ENCODE measurements at regions not wholly inside any gene's neighbourhood (a gene's known extent, or its start where the extent isn't known, plus 50 kb on each side); places are given as distances from the start of the nearest gene placed in this dataset.

DNA sequence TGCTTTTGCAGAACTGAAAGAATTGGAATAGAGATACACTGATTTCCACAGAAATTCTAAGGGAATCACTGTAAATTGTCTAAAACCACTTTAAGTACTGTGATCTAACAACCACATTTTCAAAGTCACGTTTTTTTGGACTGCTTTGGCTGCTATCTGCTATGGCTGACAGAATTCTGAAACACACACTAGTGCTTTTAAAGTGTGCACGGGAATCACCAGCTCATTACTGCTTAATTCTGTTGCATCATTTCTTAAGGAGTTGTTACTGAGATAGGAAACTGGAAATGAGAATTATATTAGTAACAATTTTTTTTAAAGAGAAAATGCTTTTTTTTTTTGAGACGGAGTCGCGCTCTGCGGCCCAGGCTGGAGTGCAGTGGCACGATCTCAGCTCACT is 716.5 kb upstream of the NRSN1 start:
- intact Hi-C loops (cut with micrococcal nuclease), result no loop called here
- Histone ChIP-seq H3K4me3 (replicated peaks in 1 of 2; ENCODE audit: low read depth in 1 of 2, low read length in 2 of 2) (no peak overlapping the region), H3K79me2 (ENCODE audit: insufficient read depth, low read length) (no peaks in the 10 kb centered on the region), H3K27ac (ENCODE audit: low read depth, low read length) (no peak overlapping the region), H3K9me3 (ENCODE audit: control insufficient read depth in 1 of 2, insufficient read depth in 1 of 2, low read depth in 1 of 2, low read length in 2 of 2) (no peaks in the 10 kb centered on the region; a peak in 1 of 4 replicates), H3K27me3 (ENCODE audit: insufficient read depth, low read length) (no peaks in the 10 kb centered on the region), H3K4me1 (ENCODE audit: control insufficient read depth in 1 of 2, insufficient read depth in 2 of 2, low read length in 2 of 2) (no peaks in the 10 kb centered on the region), H2AFZ (ENCODE audit: low read depth, low read length, poor library complexity, severe bottlenecking) (no peak overlapping the region), H3K9me2 (ENCODE audit: insufficient read depth) (no peaks in the 10 kb centered on the region), H3K4me2 (ENCODE audit: low read length) (no peak overlapping the region), H3K9ac (ENCODE audit: low read length) (no peak overlapping the region), H4K20me1 (ENCODE audit: insufficient read depth) (no peaks in the 10 kb centered on the region), H3K36me3 (ENCODE audit: control insufficient read depth in 1 of 2, insufficient read depth in 2 of 2, low read length in 2 of 2) (no peaks in the 10 kb centered on the region)
- CTCF ChIA-PET, result no interaction called here
- DNase-seq (ENCODE audit: low read depth, low spot score) (no peak), ATAC-seq (no peak)
- no TSS peak for BruUV-seq (replicated peaks)
- no peak for TF ChIP-seq ELF1 (IDR thresholded peaks at IDR 0.05; ENCODE audit: borderline replicate concordance, low read depth)
- no peak for TF ChIP-seq POLR2AphosphoS5 (IDR thresholded peaks at IDR 0.05; ENCODE audit: low read depth, low read length)
- TF ChIP-seq, protein P1, sequence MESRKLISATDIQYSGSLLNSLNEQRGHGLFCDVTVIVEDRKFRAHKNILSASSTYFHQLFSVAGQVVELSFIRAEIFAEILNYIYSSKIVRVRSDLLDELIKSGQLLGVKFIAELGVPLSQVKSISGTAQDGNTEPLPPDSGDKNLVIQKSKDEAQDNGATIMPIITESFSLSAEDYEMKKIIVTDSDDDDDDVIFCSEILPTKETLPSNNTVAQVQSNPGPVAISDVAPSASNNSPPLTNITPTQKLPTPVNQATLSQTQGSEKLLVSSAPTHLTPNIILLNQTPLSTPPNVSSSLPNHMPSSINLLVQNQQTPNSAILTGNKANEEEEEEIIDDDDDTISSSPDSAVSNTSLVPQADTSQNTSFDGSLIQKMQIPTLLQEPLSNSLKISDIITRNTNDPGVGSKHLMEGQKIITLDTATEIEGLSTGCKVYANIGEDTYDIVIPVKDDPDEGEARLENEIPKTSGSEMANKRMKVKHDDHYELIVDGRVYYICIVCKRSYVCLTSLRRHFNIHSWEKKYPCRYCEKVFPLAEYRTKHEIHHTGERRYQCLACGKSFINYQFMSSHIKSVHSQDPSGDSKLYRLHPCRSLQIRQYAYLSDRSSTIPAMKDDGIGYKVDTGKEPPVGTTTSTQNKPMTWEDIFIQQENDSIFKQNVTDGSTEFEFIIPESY (IDR thresholded peaks at IDR 0.05; ENCODE audit: extremely low read depth, insufficient replicate concordance, low read length), result no peak
- no peak for TF ChIP-seq ZNF274 (IDR thresholded peaks at IDR 0.05; ENCODE audit: low read depth, low read length)
- RAD21 ChIA-PET (ENCODE audit: low non-redundant PET in 1 of 2, low total read pairs in 2 of 2, uncharacterized antibody in 2 of 2, unreplicated experiment in 2 of 2), result no interaction called here
- POLR2A ChIA-PET, result no interaction called here

DNA sequence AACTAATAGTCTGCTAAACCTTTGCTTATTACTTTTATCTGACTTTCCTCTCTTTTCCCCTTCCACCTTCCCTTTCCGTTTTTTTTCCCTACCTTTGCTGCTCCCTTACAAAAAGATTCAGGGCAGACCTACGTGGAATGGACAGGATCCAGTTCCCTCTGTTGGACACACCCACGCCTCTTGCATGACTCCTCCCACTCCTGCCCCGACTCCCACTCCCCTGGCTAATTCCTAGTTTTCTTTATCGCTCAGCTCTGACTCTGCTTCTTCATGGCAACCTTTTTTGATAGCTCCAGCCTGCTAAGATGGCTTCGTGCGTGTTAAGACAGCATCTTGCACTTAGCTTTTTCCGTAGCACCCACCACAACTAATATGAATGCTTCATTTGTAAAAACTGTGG is 715.6 kb upstream of the NRSN1 start:
- no peaks in the 10 kb centered on the region for H4K20me1 ChIP-seq (ENCODE audit: insufficient read depth)
- H3K27me3 ChIP-seq (ENCODE audit: insufficient read depth, low read length), result no peaks in the 10 kb centered on the region
- H3K79me2 ChIP-seq (ENCODE audit: insufficient read depth, low read length), result no peaks in the 10 kb centered on the region
- no peak for ATAC-seq
- ChIA-PET POLR2A (no interaction called here), CTCF (no interaction called here), RAD21 (ENCODE audit: low non-redundant PET in 1 of 2, low total read pairs in 2 of 2, uncharacterized antibody in 2 of 2, unreplicated experiment in 2 of 2) (no interaction called here)
- H3K4me3 ChIP-seq (replicated peaks in 1 of 2; ENCODE audit: low read depth in 1 of 2, low read length in 2 of 2), result no peak overlapping the region
- no peak overlapping the region for H3K9ac ChIP-seq (ENCODE audit: low read length)
- no peaks in the 10 kb centered on the region for H3K9me2 ChIP-seq (ENCODE audit: insufficient read depth)
- H3K4me1 ChIP-seq (ENCODE audit: control insufficient read depth in 1 of 2, insufficient read depth in 2 of 2, low read length in 2 of 2), result no peaks in the 10 kb centered on the region
- H2AFZ ChIP-seq (ENCODE audit: low read depth, low read length, poor library complexity, severe bottlenecking), result no peak overlapping the region
- no peak overlapping the region for H3K4me2 ChIP-seq (ENCODE audit: low read length)
- no TSS peak for BruUV-seq (replicated peaks)
- TF ChIP-seq ZNF274 (IDR thresholded peaks at IDR 0.05; ENCODE audit: low read depth, low read length), result no peak
- intact Hi-C loops (cut with micrococcal nuclease), result no loop called here
- no peaks in the 10 kb centered on the region; a peak in 1 of 4 replicates for H3K9me3 ChIP-seq (ENCODE audit: control insufficient read depth in 1 of 2, insufficient read depth in 1 of 2, low read depth in 1 of 2, low read length in 2 of 2)
- H3K27ac ChIP-seq (ENCODE audit: low read depth, low read length), result no peak overlapping the region
- no peaks in the 10 kb centered on the region for H3K36me3 ChIP-seq (ENCODE audit: control insufficient read depth in 1 of 2, insufficient read depth in 2 of 2, low read length in 2 of 2)
- no peak for DNase-seq (ENCODE audit: low read depth, low spot score)
